Activated CD8-positive, alpha-beta T cell treated with anti-CD3 and anti-CD28 coated beads for 36 hours (primary cell): ENCODE measurements at regions not wholly inside any gene's neighbourhood (a gene's known extent, or its start where the extent isn't known, plus 50 kb on each side); places are given as distances from the start of the nearest gene placed in this dataset. TPM values are rescaled to one million over a fixed set of nuclear protein-coding genes. Genes with fewer than 3 reads are reported as not detected.

Experiments
- ATAC-seq: fragments of 200-7000 bp; cut with Tn5 transposase; one replicate; pipeline ENCODE4 v1.10.0; 2021; ENCODE audit warnings: mild to moderate bottlenecking, moderate library complexity
- CTCF ChIA-PET: fragments of 350-600 bp; sonication (Branson Sonifier 250); formaldehyde crosslinking; loops from one replicate; lab custom pipeline; 2021; ENCODE audit warnings: antibody characterized with exemption; lab: Charles Lee
- POLR2A ChIA-PET: fragments of 350-600 bp; sonication (Branson Sonifier 250); formaldehyde crosslinking; loops from one replicate; lab custom pipeline; 2021; ENCODE audit warnings: antibody characterized with exemption; lab: Charles Lee
- DNase-seq: peaks from one replicate; pipeline ENCODE4 v3.0.0-alpha.2; 2020
- H3K27ac Mint-ChIP-seq: one replicate; pipeline ENCODE4 v1.8.0; 2021; ENCODE audit warnings: mild to moderate bottlenecking, mixed read lengths
- H3K27me3 Mint-ChIP-seq: one replicate; pipeline ENCODE4 v1.8.0; 2021; ENCODE audit warnings: mixed read lengths
- H3K36me3 Mint-ChIP-seq: one replicate; pipeline ENCODE4 v1.8.0; 2021; ENCODE audit warnings: low read depth, mixed read lengths
- H3K4me1 Mint-ChIP-seq: one replicate; pipeline ENCODE4 v1.8.0; 2021; ENCODE audit warnings: low read depth, mixed read lengths
- H3K4me3 Mint-ChIP-seq: one replicate; pipeline ENCODE4 v1.8.0; 2021; ENCODE audit warnings: mild to moderate bottlenecking, moderate library complexity, mixed read lengths
- H3K9me3 Mint-ChIP-seq: one replicate; pipeline ENCODE4 v1.8.0; 2021; ENCODE audit warnings: mixed read lengths
- intact Hi-C: fragments of 100-400 bp; cut with micrococcal nuclease; formaldehyde crosslinking; loops from one replicate; pipeline ENCODE4 v1.10.0; 2022
- microRNA-seq: library from miRNA; unstranded; fragments of <30 nt; microRNA quantifications from one replicate; pipeline ENCODE4 v1.2.0, GENCODE V29; 2022; ENCODE audit warnings: borderline microRNAs expressed, borderline replicate concordance
- TF ChIP-seq, protein P1 (sequence below): fragments of 200-600 bp; IDR thresholded peaks from one replicate; pipeline ENCODE4 v1.8.0; 2022; ENCODE audit warnings: antibody characterized with exemption, mild to moderate bottlenecking

DNA sequence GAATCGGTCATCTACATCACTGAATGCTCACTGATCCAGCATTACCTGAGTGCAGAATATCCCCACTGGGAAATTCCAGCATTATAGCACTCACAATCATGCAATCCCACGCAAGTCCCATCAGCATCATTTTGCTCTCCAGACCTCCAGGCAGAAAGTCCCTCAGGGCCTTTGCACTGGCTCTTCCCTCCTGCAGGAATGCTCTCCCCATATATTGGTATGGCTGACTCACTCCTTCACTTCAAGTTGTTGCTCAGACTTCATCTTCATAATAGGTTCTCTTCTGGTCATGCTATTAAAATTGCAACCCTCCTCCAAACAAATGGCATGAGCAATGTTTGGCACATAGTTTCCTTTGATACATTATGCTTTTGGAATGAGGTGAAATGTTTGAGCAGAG is 64.7 kb upstream of the CELF4 start:
- Mint-ChIP-seq H3K4me1 (no peaks in the 10 kb centered on the region), H3K27me3 (no peaks in the 10 kb centered on the region), H3K4me3 (no peak overlapping the region), H3K36me3 (no peaks in the 10 kb centered on the region), H3K27ac (no peak overlapping the region), H3K9me3 (no peaks in the 10 kb centered on the region)
- DNase-seq (no peak), ATAC-seq (no peak)
- intact Hi-C loops = no loop called here
- TF ChIP-seq, protein P1, sequence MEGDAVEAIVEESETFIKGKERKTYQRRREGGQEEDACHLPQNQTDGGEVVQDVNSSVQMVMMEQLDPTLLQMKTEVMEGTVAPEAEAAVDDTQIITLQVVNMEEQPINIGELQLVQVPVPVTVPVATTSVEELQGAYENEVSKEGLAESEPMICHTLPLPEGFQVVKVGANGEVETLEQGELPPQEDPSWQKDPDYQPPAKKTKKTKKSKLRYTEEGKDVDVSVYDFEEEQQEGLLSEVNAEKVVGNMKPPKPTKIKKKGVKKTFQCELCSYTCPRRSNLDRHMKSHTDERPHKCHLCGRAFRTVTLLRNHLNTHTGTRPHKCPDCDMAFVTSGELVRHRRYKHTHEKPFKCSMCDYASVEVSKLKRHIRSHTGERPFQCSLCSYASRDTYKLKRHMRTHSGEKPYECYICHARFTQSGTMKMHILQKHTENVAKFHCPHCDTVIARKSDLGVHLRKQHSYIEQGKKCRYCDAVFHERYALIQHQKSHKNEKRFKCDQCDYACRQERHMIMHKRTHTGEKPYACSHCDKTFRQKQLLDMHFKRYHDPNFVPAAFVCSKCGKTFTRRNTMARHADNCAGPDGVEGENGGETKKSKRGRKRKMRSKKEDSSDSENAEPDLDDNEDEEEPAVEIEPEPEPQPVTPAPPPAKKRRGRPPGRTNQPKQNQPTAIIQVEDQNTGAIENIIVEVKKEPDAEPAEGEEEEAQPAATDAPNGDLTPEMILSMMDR = no peak
- POLR2A ChIA-PET = no interaction called here
- CTCF ChIA-PET = no interaction called here

DNA sequence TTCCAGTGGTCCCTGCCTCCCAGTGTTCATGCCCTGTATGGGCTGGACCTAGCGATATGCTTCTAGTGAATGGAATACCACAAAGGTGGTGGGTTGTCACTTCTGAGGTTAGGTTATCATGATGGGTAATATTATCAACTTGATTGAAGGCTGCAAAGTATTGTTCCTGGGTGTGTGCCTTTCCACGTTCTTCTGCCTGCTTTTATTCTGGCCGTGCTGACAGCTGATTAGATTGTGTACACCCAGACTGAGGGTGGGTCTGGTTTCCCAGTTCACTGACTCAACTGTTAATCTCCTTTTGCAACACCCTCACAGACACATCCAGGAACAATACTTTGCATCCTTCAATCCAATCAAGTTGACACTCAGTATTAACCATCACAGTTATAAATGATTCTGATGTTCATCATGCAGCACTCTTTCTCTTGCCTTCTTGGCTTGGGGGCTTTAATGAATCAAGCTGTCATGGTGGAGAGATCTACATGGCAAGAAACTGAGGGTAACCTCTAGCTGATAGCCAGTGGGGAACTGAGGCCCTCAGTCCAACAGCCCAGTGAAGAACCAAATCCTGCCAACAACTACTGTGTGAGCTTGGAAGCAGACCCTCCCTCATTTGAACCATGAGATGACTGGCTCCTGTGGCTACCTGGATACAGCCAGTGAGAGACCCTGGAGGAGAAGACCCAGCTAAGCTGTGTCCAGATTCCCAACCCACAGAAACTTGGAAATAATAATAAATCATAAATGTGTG is 63.0 kb upstream of the CELF4 start:
- H3K4me1 Mint-ChIP-seq = no peaks in the 10 kb centered on the region
- intact Hi-C loops = no loop called here
- POLR2A ChIA-PET = no interaction called here
- no peaks in the 10 kb centered on the region for H3K9me3 Mint-ChIP-seq
- H3K27ac Mint-ChIP-seq = no peak overlapping the region
- no peaks in the 10 kb centered on the region for H3K27me3 Mint-ChIP-seq
- TF ChIP-seq, protein P1 = no peak
- ATAC-seq (no peak), DNase-seq (no peak)
- CTCF ChIA-PET = no interaction called here
- no peak overlapping the region for H3K4me3 Mint-ChIP-seq
- no peaks in the 10 kb centered on the region for H3K36me3 Mint-ChIP-seq

DNA sequence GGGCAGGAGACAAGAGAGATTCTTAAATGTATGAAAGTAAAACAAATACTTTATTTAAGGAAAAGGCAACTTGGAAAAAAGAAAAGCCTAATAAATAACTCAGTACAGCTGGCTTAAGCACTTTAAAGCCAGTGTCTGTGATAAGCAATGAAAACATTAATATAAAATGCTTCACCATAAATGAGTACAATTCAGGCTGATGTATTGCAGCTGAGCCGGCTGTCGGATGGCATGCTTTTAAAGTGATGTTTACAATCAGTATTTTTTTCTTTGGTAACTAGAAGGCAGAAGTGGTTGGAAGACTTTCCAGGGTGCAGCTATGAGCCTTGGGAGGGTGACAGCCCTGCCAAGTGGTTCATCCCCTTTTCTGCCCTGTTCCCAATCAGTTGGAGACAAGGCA is 58.7 kb upstream of the CELF4 start:
- H3K4me1 Mint-ChIP-seq = no peaks in the 10 kb centered on the region
- TF ChIP-seq, protein P1 = no peak
- no peak overlapping the region for H3K4me3 Mint-ChIP-seq
- DNase-seq (no peak), ATAC-seq (no peak)
- CTCF ChIA-PET = no interaction called here
- intact Hi-C loops = no loop called here
- no peaks in the 10 kb centered on the region for H3K9me3 Mint-ChIP-seq
- POLR2A ChIA-PET = no interaction called here
- H3K36me3 Mint-ChIP-seq = no peaks in the 10 kb centered on the region
- no peaks in the 10 kb centered on the region for H3K27me3 Mint-ChIP-seq
- H3K27ac Mint-ChIP-seq = no peak overlapping the region

DNA sequence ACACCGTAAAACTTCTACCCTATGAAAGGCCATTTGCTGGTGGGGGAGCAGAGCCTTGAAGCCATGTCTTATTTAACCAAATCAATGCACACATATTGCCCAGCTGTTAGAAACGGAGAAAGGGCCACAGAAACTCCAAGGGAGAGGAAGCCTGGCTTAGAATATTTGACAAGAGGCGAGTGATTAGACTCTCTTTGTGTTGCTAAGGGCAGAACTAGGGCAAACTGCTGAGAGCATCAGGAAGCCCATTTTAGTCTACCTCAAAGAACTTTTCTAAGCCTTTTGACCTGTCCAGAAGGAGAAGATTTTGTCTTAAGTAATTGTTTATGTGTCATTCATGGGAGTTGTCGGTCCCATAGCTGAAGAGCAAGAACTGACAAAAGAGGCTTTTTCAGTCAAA is 54.4 kb upstream of the CELF4 start:
- Mint-ChIP-seq H3K27ac (no peak overlapping the region), H3K4me1 (no peaks in the 10 kb centered on the region), H3K9me3 (no peaks in the 10 kb centered on the region), H3K27me3 (no peaks in the 10 kb centered on the region), H3K4me3 (no peak overlapping the region), H3K36me3 (no peaks in the 10 kb centered on the region)
- no peak for DNase-seq
- TF ChIP-seq, protein P1 = no peak
- ChIA-PET POLR2A (no interaction called here), CTCF (no interaction called here)
- no peak for ATAC-seq
- intact Hi-C loops = no loop called here

DNA sequence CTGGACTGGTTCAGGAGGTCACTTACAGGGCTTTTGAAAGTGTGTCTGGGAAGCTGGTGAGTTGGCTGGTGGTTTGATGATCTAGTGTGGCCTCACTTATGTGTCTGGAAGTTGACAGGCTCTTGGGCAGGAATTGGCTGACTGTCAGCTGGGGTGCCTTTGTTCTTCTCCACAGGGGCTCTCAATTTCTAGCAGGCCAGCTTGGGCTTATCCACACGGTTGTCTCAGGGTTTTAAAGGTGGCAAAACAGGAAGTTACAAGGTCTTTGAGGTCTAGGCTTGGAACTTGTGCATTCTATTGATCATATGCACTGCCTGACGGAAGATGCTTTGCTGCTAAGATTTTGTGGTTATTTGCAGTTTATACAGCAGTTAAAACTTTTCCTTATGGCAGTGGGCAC is 52.0 kb upstream of the CELF4 start:
- Mint-ChIP-seq H3K9me3 (no peaks in the 10 kb centered on the region), H3K27me3 (no peaks in the 10 kb centered on the region)
- CTCF ChIA-PET = no interaction called here

More for the DNA sequence above, 52.0 kb upstream of the CELF4 start:
- H3K4me1 Mint-ChIP-seq = no peaks in the 10 kb centered on the region
- ATAC-seq (no peak), DNase-seq (no peak)
- H3K27ac Mint-ChIP-seq = no peak overlapping the region
- TF ChIP-seq, protein P1 = no peak
- no peaks in the 10 kb centered on the region for H3K36me3 Mint-ChIP-seq
- POLR2A ChIA-PET = no interaction called here
- H3K4me3 Mint-ChIP-seq = no peak overlapping the region
- intact Hi-C loops = no loop called here

Small RNA genes lying in the stretch of these regions (microRNA-seq; reads per million reads assigned to microRNA genes)
- gene MIR4318 (not detected), gene MIR5583-1 (not detected), gene MIR5583-2 (not detected), gene MIR924 (not detected)
